ENCODE measurements at regions not wholly inside any gene's neighbourhood (a gene's known extent, or its start where the extent isn't known, plus 50 kb on each side); places are given as distances from the start of the nearest gene placed in this dataset.

DNA sequence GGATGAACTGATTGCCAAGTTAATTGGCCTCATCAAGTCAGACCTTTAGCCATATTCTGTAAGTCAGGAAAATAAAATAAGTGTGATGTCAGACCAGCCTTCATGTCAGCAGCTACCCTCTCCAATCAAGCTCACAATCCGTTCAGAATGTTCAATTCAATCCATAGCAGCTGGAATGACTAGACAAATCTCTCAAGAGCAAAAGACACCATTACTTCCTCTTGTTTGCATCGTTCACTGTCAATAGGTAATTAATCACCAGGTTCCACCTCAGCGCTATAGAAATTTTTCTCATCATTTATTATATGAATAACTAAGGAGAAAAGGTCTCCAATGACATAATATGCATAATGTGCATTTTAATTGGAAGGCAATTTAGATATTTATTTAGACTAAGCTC lies 321.0 kb upstream of the GRIA3 start:
- no peak for TF ChIP-seq POLR2AphosphoS5 (IDR thresholded peaks at IDR 0.05)
- TF ChIP-seq, protein P1, sequence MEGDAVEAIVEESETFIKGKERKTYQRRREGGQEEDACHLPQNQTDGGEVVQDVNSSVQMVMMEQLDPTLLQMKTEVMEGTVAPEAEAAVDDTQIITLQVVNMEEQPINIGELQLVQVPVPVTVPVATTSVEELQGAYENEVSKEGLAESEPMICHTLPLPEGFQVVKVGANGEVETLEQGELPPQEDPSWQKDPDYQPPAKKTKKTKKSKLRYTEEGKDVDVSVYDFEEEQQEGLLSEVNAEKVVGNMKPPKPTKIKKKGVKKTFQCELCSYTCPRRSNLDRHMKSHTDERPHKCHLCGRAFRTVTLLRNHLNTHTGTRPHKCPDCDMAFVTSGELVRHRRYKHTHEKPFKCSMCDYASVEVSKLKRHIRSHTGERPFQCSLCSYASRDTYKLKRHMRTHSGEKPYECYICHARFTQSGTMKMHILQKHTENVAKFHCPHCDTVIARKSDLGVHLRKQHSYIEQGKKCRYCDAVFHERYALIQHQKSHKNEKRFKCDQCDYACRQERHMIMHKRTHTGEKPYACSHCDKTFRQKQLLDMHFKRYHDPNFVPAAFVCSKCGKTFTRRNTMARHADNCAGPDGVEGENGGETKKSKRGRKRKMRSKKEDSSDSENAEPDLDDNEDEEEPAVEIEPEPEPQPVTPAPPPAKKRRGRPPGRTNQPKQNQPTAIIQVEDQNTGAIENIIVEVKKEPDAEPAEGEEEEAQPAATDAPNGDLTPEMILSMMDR (IDR thresholded peaks at IDR 0.05): no peak
